Muscle of leg (tissue), 3 donors: ENCODE measurements at regions not wholly inside any gene's neighbourhood (a gene's known extent, or its start where the extent isn't known, plus 50 kb on each side); places are given as distances from the start of the nearest gene placed in this dataset.

Source experiments
- DNase-seq: peaks from one replicate; pipeline ENCODE4 v3.0.0; 2013
- H3K27ac ChIP-seq: one replicate; pipeline ENCODE4 v1.5.1; 2013; ENCODE audit warnings: mild to moderate bottlenecking, low read length, control low read depth
- H3K27me3 ChIP-seq: one replicate; pipeline ENCODE4 v1.6.1; 2013; ENCODE audit warnings: low read length; ENCODE audit not compliant: control insufficient read depth, insufficient read depth
- H3K36me3 ChIP-seq: one replicate; pipeline ENCODE4 v1.6.1; 2013; ENCODE audit warnings: low read length; ENCODE audit not compliant: control insufficient read depth, insufficient read depth
- H3K4me1 ChIP-seq: one replicate; pipeline ENCODE4 v1.6.1; 2013; ENCODE audit warnings: low read length; ENCODE audit not compliant: control insufficient read depth, insufficient read depth
- H3K4me3 ChIP-seq: one replicate; pipeline ENCODE4 v1.5.1; 2013; ENCODE audit warnings: low read length, control low read depth
- H3K9me3 ChIP-seq: replicated peaks from 2 replicates; pipeline ENCODE4 v1.6.1; 2013; ENCODE audit warnings: low read depth, low read length; ENCODE audit not compliant: control insufficient read depth
- WGBS: methylation state at CpG from one replicate; pipeline ENCODE4 v1.1.5; 2013; ENCODE audit warnings: missing lambda C conversion rate; ENCODE audit not compliant: insufficient coverage; 5-methylcytosine and 5-hydroxymethylcytosine counted together

GRCh38 chr20:54716790-54717189, 241.4 kb downstream of the DOK5 start:
- Histone ChIP-seq H3K27ac (no peak overlapping the region), H3K4me3 (no peak overlapping the region), H3K36me3 (no peaks in the 10 kb centered on the region), H3K9me3 (no peaks in the 10 kb centered on the region), H3K27me3 (no peaks in the 10 kb centered on the region), H3K4me1 (no peaks in the 10 kb centered on the region)
- DNase-seq: no peak

- no peak for DNase-seq
- no peaks in the 10 kb centered on the region for H3K4me1 ChIP-seq
- no peak overlapping the region for H3K4me3 ChIP-seq
- 70% methylated on average over 3 of the region's 5 CpGs for WGBS
- no peaks in the 10 kb centered on the region for H3K9me3 ChIP-seq
- H3K36me3 ChIP-seq: no peaks in the 10 kb centered on the region
- no peak overlapping the region for H3K27ac ChIP-seq
- no peaks in the 10 kb centered on the region for H3K27me3 ChIP-seq
Measured at GRCh38 chr20:54716174-54716747, 240.9 kb downstream of the DOK5 start.

- no peaks in the 10 kb centered on the region for H3K27me3 ChIP-seq
- no peak overlapping the region for H3K4me3 ChIP-seq
- 50% methylated on average over 1 of the region's 3 CpGs for WGBS
- no peak overlapping the region for H3K27ac ChIP-seq
- H3K36me3 ChIP-seq: no peaks in the 10 kb centered on the region
- no peak for DNase-seq
- no peaks in the 10 kb centered on the region for H3K4me1 ChIP-seq
- no peaks in the 10 kb centered on the region for H3K9me3 ChIP-seq
Measured at GRCh38 chr20:54714817-54715216, 239.4 kb downstream of the DOK5 start.

- H3K4me3 ChIP-seq: no peak overlapping the region
- no peaks in the 10 kb centered on the region for H3K36me3 ChIP-seq
- H3K4me1 ChIP-seq: no peaks in the 10 kb centered on the region
- H3K9me3 ChIP-seq: no peaks in the 10 kb centered on the region
- H3K27me3 ChIP-seq: no peaks in the 10 kb centered on the region
- WGBS: no CpG with 5 or more reads among the region's 4 CpGs
- DNase-seq: no peak
- no peak overlapping the region for H3K27ac ChIP-seq
Measured at GRCh38 chr20:54713727-54714126, 238.3 kb downstream of the DOK5 start.

GRCh38 chr20:54711071-54711470, 235.7 kb downstream of the DOK5 start:
- no peak for DNase-seq
- H3K27ac ChIP-seq: no peak overlapping the region
- no CpG with 5 or more reads among the region's 4 CpGs for WGBS

GRCh38 chr20:54710341-54710740, 234.9 kb downstream of the DOK5 start:
- Histone ChIP-seq H3K9me3 (no peaks in the 10 kb centered on the region), H3K36me3 (no peaks in the 10 kb centered on the region), H3K27me3 (no peaks in the 10 kb centered on the region), H3K4me1 (no peaks in the 10 kb centered on the region), H3K4me3 (no peak overlapping the region), H3K27ac (no peak overlapping the region)
- DNase-seq: no peak
- no CpG with 5 or more reads among the region's 2 CpGs for WGBS

More at GRCh38 chr20:54711071-54711470, 235.7 kb downstream of the DOK5 start:
- no peak overlapping the region for H3K4me3 ChIP-seq
- no peaks in the 10 kb centered on the region for H3K4me1 ChIP-seq
- no peaks in the 10 kb centered on the region for H3K9me3 ChIP-seq
- no peaks in the 10 kb centered on the region for H3K27me3 ChIP-seq
- H3K36me3 ChIP-seq: no peaks in the 10 kb centered on the region

- H3K4me1 ChIP-seq: no peaks in the 10 kb centered on the region
- no peak for DNase-seq
- no peak overlapping the region for H3K27ac ChIP-seq
Measured at GRCh38 chr20:54708229-54708628, 232.8 kb downstream of the DOK5 start.

GRCh38 chr20:54707801-54708200, 232.4 kb downstream of the DOK5 start:
- Histone ChIP-seq H3K27ac (no peak overlapping the region), H3K9me3 (no peaks in the 10 kb centered on the region), H3K27me3 (no peaks in the 10 kb centered on the region), H3K36me3 (no peaks in the 10 kb centered on the region), H3K4me1 (no peaks in the 10 kb centered on the region), H3K4me3 (no peak overlapping the region)
- DNase-seq: peak; percentile 9
- no CpG with 5 or more reads among the region's 1 CpG for WGBS

More at GRCh38 chr20:54708229-54708628, 232.8 kb downstream of the DOK5 start:
- Histone ChIP-seq H3K27me3 (no peaks in the 10 kb centered on the region), H3K9me3 (no peaks in the 10 kb centered on the region), H3K36me3 (no peaks in the 10 kb centered on the region), H3K4me3 (no peak overlapping the region)

GRCh38 chr20:54706581-54706980, 231.2 kb downstream of the DOK5 start:
- no peaks in the 10 kb centered on the region for H3K9me3 ChIP-seq

GRCh38 chr20:54704032-54704635, 228.7 kb downstream of the DOK5 start:
- no peaks in the 10 kb centered on the region for H3K36me3 ChIP-seq
- H3K4me1 ChIP-seq: no peaks in the 10 kb centered on the region
- no peaks in the 10 kb centered on the region for H3K27me3 ChIP-seq
- no peak overlapping the region for H3K27ac ChIP-seq
- no peak for DNase-seq
- no peak overlapping the region for H3K4me3 ChIP-seq
- WGBS: 77% methylated on average over 4 of the region's 6 CpGs
- H3K9me3 ChIP-seq: no peaks in the 10 kb centered on the region

More at GRCh38 chr20:54706581-54706980, 231.2 kb downstream of the DOK5 start:
- Histone ChIP-seq H3K27me3 (no peaks in the 10 kb centered on the region), H3K27ac (no peak overlapping the region), H3K4me1 (no peaks in the 10 kb centered on the region), H3K36me3 (no peaks in the 10 kb centered on the region), H3K4me3 (no peak overlapping the region)
- no peak for DNase-seq
- no CpG with 5 or more reads among the region's 4 CpGs for WGBS
